GM12878 (cell line): ENCODE measurements at regions not wholly inside any gene's neighbourhood (a gene's known extent, or its start where the extent isn't known, plus 50 kb on each side); places are given as distances from the start of the nearest gene placed in this dataset.
"Not testable (repeated sequence)": the region's sequence is repeated elsewhere in the genome, so short reads cannot be mapped to it uniquely, and the experiment has no call there.

Source experiments
- ATAC-seq: fragments of 200-7000 bp; cut with Tn5 transposase; 3 replicates; pipeline ENCODE4 v1.9.1; 2020; ENCODE audit warnings: mild to moderate bottlenecking, moderate library complexity
- BruUV-seq: library from RNA; stranded (reverse); fragments of 400-500 nt; replicated peaks from 2 replicates; lab custom pipeline; 2021; lab: Mats Ljungman, UMichigan
- CTCF ChIA-PET: fragments of 300-600 bp; sonication (Branson Sonifier 250); formaldehyde crosslinking; extraction: SDS; loops from one replicate; lab custom pipeline; 2021; ENCODE audit warnings: inconsistent platforms; lab: Yijun Ruan, JAX
- POLR2A ChIA-PET: fragments of 350-600 bp; formaldehyde crosslinking; extraction: SDS; loops from one replicate; lab custom pipeline; 2021; ENCODE audit warnings: inconsistent platforms; lab: Charles Lee
- RAD21 ChIA-PET: fragments of 300-600 bp; sonication (Branson Sonifier 250); formaldehyde crosslinking; loops from one replicate; lab custom pipeline; 2023; ENCODE audit warnings: antibody characterized with exemption; ENCODE audit not compliant: unreplicated experiment; lab: Charles Lee
- SMC1A ChIA-PET: fragments of 300-600 bp; sonication (Branson Sonifier 250); formaldehyde crosslinking; loops from one replicate; lab custom pipeline; 2023; ENCODE audit not compliant: unreplicated experiment, uncharacterized antibody; lab: Charles Lee
- DNase-seq: peaks from one replicate; pipeline ENCODE4 v3.0.0-alpha.2; 2011; ENCODE audit warnings: low read depth, low spot score
- FAIRE-seq: peaks from 3 replicates; lab custom pipeline; 2011; peaks lifted over from hg19 to GRCh38; lab: Jason Lieb, UNC
- H2AFZ ChIP-seq: 2 replicates; pipeline ENCODE4 v1.6.0; 2011; ENCODE audit warnings: low read depth, low read length, control low read depth; ENCODE audit not compliant: control insufficient read depth
- H3K27ac ChIP-seq: 2 replicates; pipeline ENCODE4 v1.5.1; 2011; ENCODE audit warnings: control low read depth; ENCODE audit not compliant: control insufficient read depth, insufficient read depth
- H3K27me3 ChIP-seq, 2 experiments: replicated peaks in 1 of 2; 2 replicates each; pipeline versions ENCODE4 v1.6.0 to v1.6.1; 2011; ENCODE audit warnings: low read length in 1 of 2; ENCODE audit not compliant: control insufficient read depth in 2 of 2, insufficient read depth in 2 of 2
- H3K36me3 ChIP-seq, 2 experiments: 2 replicates each; pipeline ENCODE4 v1.5.1; 2011; ENCODE audit warnings: low read length in 1 of 2; ENCODE audit not compliant: control insufficient read depth in 2 of 2, insufficient read depth in 2 of 2
- H3K4me1 ChIP-seq: 2 replicates; pipeline ENCODE4 v1.6.1; 2011; ENCODE audit warnings: mild to moderate bottlenecking, low read length, moderate library complexity, mixed read lengths; ENCODE audit not compliant: control insufficient read depth, insufficient read depth
- H3K4me2 ChIP-seq: 2 replicates; pipeline ENCODE4 v1.6.0; 2011; ENCODE audit warnings: control low read depth; ENCODE audit not compliant: control insufficient read depth, insufficient read depth
- H3K4me3 ChIP-seq: fragments of 200-600 bp; sonication (generic); 2 replicates; pipeline ENCODE4 v1.5.1; 2016
- H3K79me2 ChIP-seq: 2 replicates; pipeline ENCODE4 v1.6.0; 2011; ENCODE audit warnings: low read length; ENCODE audit not compliant: control insufficient read depth, insufficient read depth
- H3K9ac ChIP-seq: 2 replicates; pipeline ENCODE4 v1.8.0; 2011; ENCODE audit warnings: low read length, control low read depth, mixed read lengths; ENCODE audit not compliant: control insufficient read depth, insufficient read depth
- H3K9me3 ChIP-seq: replicated peaks from 3 replicates; pipeline ENCODE4 v1.5.1; 2011; ENCODE audit warnings: mild to moderate bottlenecking, low read length; ENCODE audit not compliant: control insufficient read depth, insufficient read depth
- H4K20me1 ChIP-seq: 2 replicates; pipeline ENCODE4 v1.6.0; 2011; ENCODE audit not compliant: control insufficient read depth, insufficient read depth
- ATF7 ChIP-seq: fragments of 450-650 bp; IDR thresholded peaks from 2 replicates; pipeline ENCODE4 v1.6.1; 2016; ENCODE audit warnings: low read depth, mild to moderate bottlenecking
- ESRRA ChIP-seq: IDR thresholded peaks from 2 replicates; pipeline ENCODE4 v1.6.1; 2012; ENCODE audit warnings: mild to moderate bottlenecking, low read length, improper control_type of control experiment
- FOXK2 ChIP-seq: fragments of 450-650 bp; IDR thresholded peaks from 2 replicates; pipeline ENCODE4 v1.6.1; 2017; ENCODE audit warnings: mild to moderate bottlenecking, moderate library complexity
- IKZF2 ChIP-seq, 2 experiments: fragments of 450-650 bp; IDR thresholded peaks; 2 replicates each; pipeline ENCODE4 v1.6.1; 2017; ENCODE audit warnings: mild to moderate bottlenecking in 2 of 2, moderate library complexity in 2 of 2
- MXI1 ChIP-seq: fragments of 150-350 bp; IDR thresholded peaks from 2 replicates; pipeline ENCODE4 v1.6.1; 2011; ENCODE audit warnings: low read depth, mild to moderate bottlenecking, inconsistent platforms, low read length, improper control_type of control experiment
- PAX5 ChIP-seq: IDR thresholded peaks from 2 replicates; pipeline ENCODE4 v1.6.1; 2011; ENCODE audit warnings: low read depth, low read length, borderline replicate concordance
- POLR2A ChIP-seq: IDR thresholded peaks from 2 replicates; pipeline ENCODE4 v1.6.1; 2011; ENCODE audit warnings: low read depth, mild to moderate bottlenecking, low read length
- POU2F2 ChIP-seq: IDR thresholded peaks from 3 replicates; pipeline ENCODE4 v1.6.1; 2011; ENCODE audit warnings: low read depth, mild to moderate bottlenecking, low read length, borderline replicate concordance
- RAD51 ChIP-seq: fragments of 450-650 bp; IDR thresholded peaks from 2 replicates; pipeline ENCODE4 v1.6.1; 2016; ENCODE audit warnings: moderate library complexity, mild to moderate bottlenecking, inconsistent platforms
- RCOR1 ChIP-seq: conservative IDR thresholded peaks from 2 replicates; pipeline ENCODE4 v1.6.1; 2012; ENCODE audit warnings: low read depth, low read length, improper control_type of control experiment
- STAT3 ChIP-seq: IDR thresholded peaks from 2 replicates; pipeline ENCODE4 v1.6.1; 2011; ENCODE audit warnings: low read depth, low read length, improper control_type of control experiment
- TCF12 ChIP-seq: IDR thresholded peaks from 2 replicates; pipeline ENCODE4 v1.6.1; 2011; ENCODE audit warnings: low read depth, mild to moderate bottlenecking, low read length
- WGBS: methylation state at CpG from one replicate; pipeline ENCODE4 v1.1.6; 2016; ENCODE audit warnings: low lambda C conversion rate; ENCODE audit not compliant: insufficient replicate concordance, insufficient coverage; ENCODE audit errors: missing lambda C conversion rate; 5-methylcytosine and 5-hydroxymethylcytosine counted together
- in situ Hi-C: fragments of 300-500 bp; cut with MboI; formaldehyde crosslinking; loops from 9 replicates; pipeline ENCODE4 v1.14.3; 2018; ENCODE audit warnings: mixed read lengths
- intact Hi-C: fragments of 100-400 bp; cut with micrococcal nuclease; formaldehyde crosslinking; loops from one replicate; pipeline ENCODE4 v1.14.2; 2022; ENCODE audit not compliant: unreplicated experiment
- TF ChIP-seq, protein P1 (sequence below): fragments of 450-650 bp; conservative IDR thresholded peaks from 2 replicates; pipeline ENCODE4 v1.6.1; 2017; ENCODE audit warnings: mild to moderate bottlenecking, moderate library complexity
- TF ChIP-seq, protein P2 (sequence below), 3 experiments: IDR thresholded peaks in 2 of 3; conservative IDR thresholded peaks in 1 of 3; 2 replicates each; pipeline ENCODE4 v1.5.1; 2011; ENCODE audit warnings: low read depth in 3 of 3, low read length in 3 of 3, mild to moderate bottlenecking in 3 of 3, control low read depth in 2 of 3, moderate library complexity in 2 of 3, inconsistent platforms in 1 of 3, mixed read lengths in 1 of 3; ENCODE audit not compliant: control insufficient read depth in 2 of 3, insufficient read depth in 1 of 3; ENCODE audit errors: extremely low read depth in 1 of 3

DNA sequence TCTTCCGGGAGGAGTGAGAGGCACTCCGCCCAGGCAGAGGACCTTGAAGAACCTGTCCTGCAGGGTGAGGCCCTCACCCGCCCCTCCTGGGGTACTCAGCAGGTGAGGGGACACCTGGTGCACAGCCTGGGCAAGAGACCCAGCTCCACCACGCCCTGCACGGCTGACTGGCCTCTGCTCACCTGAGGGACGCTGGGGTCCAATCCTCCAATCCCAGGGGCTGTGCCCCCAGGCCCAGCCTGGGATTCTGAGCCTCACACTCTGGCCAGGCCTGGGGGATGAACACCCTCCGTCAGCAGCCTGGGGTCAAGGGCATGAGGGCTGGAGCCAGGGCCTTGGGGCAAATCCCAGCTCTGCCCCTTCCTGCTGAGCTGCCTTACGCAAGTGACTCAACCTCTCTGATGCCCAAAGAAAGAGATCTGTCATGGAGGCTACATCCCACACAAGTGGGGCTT lies 149.9 kb upstream of the PTPN1 start (continued):
- TF ChIP-seq STAT3 (no peak), FOXK2 (no peak)

DNA sequence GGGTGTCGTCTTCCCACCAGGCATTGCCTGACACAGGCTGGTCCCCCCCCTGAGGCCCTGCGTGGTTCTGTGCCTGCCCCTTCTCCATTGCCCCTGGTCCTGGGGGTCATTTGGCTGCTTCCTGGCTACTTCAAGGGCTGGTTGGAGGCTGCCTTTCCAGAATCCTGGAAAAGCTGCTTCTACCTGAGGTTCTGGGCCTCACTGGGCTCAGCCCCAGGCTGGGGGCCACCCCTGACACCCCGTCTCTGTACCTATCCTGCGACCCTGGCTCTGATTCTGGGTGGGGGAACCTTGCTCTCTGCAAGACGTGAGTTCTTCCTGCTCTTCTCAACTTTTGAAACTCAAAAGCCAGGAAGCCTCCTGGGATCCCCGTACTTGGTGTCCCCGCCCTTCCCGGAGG lies 149.3 kb upstream of the PTPN1 start:
- in situ Hi-C loops (no loop called here), intact Hi-C loops (no loop called here)
- RAD21 ChIA-PET = no interaction called here
- H3K36me3 ChIP-seq = no peaks in the 10 kb centered on the region
- TF ChIP-seq, protein P1, sequence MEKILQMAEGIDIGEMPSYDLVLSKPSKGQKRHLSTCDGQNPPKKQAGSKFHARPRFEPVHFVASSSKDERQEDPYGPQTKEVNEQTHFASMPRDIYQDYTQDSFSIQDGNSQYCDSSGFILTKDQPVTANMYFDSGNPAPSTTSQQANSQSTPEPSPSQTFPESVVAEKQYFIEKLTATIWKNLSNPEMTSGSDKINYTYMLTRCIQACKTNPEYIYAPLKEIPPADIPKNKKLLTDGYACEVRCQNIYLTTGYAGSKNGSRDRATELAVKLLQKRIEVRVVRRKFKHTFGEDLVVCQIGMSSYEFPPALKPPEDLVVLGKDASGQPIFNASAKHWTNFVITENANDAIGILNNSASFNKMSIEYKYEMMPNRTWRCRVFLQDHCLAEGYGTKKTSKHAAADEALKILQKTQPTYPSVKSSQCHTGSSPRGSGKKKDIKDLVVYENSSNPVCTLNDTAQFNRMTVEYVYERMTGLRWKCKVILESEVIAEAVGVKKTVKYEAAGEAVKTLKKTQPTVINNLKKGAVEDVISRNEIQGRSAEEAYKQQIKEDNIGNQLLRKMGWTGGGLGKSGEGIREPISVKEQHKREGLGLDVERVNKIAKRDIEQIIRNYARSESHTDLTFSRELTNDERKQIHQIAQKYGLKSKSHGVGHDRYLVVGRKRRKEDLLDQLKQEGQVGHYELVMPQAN = no peak
- no peak for TF ChIP-seq POU2F2
- TF ChIP-seq MXI1 = no peak
- no peak for TF ChIP-seq TCF12
- TF ChIP-seq RCOR1 = no peak
- no peak for TF ChIP-seq ESRRA
- TF ChIP-seq POLR2A = no peak
- TF ChIP-seq IKZF2 (IDR thresholded peaks at IDR 0.05) = no peak
- TF ChIP-seq, protein P2, sequence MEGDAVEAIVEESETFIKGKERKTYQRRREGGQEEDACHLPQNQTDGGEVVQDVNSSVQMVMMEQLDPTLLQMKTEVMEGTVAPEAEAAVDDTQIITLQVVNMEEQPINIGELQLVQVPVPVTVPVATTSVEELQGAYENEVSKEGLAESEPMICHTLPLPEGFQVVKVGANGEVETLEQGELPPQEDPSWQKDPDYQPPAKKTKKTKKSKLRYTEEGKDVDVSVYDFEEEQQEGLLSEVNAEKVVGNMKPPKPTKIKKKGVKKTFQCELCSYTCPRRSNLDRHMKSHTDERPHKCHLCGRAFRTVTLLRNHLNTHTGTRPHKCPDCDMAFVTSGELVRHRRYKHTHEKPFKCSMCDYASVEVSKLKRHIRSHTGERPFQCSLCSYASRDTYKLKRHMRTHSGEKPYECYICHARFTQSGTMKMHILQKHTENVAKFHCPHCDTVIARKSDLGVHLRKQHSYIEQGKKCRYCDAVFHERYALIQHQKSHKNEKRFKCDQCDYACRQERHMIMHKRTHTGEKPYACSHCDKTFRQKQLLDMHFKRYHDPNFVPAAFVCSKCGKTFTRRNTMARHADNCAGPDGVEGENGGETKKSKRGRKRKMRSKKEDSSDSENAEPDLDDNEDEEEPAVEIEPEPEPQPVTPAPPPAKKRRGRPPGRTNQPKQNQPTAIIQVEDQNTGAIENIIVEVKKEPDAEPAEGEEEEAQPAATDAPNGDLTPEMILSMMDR (IDR thresholded peaks at IDR 0.05 in 2 of 3, conservative IDR thresholded peaks at IDR 0.05 in 1 of 3; ENCODE audit: control insufficient read depth in 2 of 3, extremely low read depth in 1 of 3, insufficient read depth in 1 of 3, low read depth in 3 of 3, low read length in 3 of 3) = no peak
- TF ChIP-seq ATF7 = no peak
- no peak for TF ChIP-seq RAD51
- no peak for TF ChIP-seq PAX5
- no peak overlapping the region for H2AFZ ChIP-seq
- FAIRE-seq (no peak), DNase-seq (no peak), ATAC-seq (no peak)
- no TSS peak for BruUV-seq
- no peak overlapping the region for H3K27ac ChIP-seq
- WGBS = 39% methylated on average over 8 of the region's 8 CpGs
- no peaks in the 10 kb centered on the region for H3K4me1 ChIP-seq
- POLR2A ChIA-PET = no interaction called here
- no peak overlapping the region for H3K4me3 ChIP-seq
- no peaks in the 10 kb centered on the region for H4K20me1 ChIP-seq
- no peaks in the 10 kb centered on the region for H3K79me2 ChIP-seq
- H3K27me3 ChIP-seq = peaks cover 0 to 2% of the 10 kb centered on the region in 2 experiments; a peak in 1 of 4 replicates
- CTCF ChIA-PET = no interaction called here
- no peak overlapping the region for H3K4me2 ChIP-seq
- no peak overlapping the region for H3K9ac ChIP-seq
- SMC1A ChIA-PET = no interaction called here
- no peaks in the 10 kb centered on the region for H3K9me3 ChIP-seq

DNA sequence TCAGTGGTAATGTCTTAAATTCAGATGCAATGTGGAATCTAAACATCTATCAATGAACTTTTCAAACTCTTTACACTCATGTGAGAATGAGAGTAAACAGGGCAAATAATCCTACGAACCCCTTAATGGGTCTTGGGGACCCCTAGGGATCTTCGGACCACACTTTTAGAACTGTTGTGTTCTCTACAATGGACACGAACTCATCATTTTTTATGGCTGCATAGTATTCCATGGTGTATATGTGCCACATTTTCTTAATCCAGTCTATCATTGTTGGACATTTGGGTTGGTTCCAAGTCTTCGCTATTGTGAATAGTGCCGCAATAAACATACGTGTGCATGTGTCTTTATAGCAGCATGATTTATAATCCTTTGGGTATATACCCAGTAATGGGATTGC lies 148.0 kb upstream of the PTPN1 start:
- DNase-seq, ATAC-seq, POLR2A ChIA-PET, CTCF ChIA-PET, H3K79me2 ChIP-seq, intact Hi-C loops, H3K36me3 ChIP-seq, H3K27me3 ChIP-seq, in situ Hi-C loops, H3K9me3 ChIP-seq, BruUV-seq, SMC1A ChIA-PET, H3K9ac ChIP-seq, H4K20me1 ChIP-seq, H2AFZ ChIP-seq, FAIRE-seq, H3K4me2 ChIP-seq, H3K4me1 ChIP-seq, H3K27ac ChIP-seq, RAD21 ChIA-PET, H3K4me3 ChIP-seq: not testable (repeated sequence)
- WGBS = 45% methylated on average over 4 of the region's 6 CpGs
